NCI-H2081 treated with DMSO at 0.1 percent for 48 hours (cell line): ENCODE measurements at regions not wholly inside any gene's neighbourhood (a gene's known extent, or its start where the extent isn't known, plus 50 kb on each side); places are given as distances from the start of the nearest gene placed in this dataset.

Experiments
- DNase-seq: peaks from one replicate; lab custom pipeline; 2025; lab: John Stamatoyannopoulos, UW

DNA sequence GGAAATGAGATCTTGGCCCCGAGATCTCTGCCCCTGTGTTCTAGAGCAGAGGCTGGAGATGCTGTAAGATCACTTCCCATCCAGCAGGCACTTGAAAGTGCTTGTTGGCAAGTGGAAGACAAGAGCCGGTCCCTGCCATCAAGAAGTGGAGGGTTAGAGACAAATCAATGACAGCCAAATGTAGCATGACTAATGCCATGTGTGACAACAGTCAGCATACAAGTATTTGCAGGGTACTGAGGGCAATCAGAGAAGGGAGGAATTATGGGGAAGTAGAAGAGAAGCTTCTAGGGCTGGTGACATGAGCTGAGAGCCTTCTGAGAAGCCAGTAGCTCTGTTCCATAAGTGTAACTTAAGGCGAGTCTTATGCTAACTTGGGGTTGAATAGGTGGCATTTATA is 58.6 kb downstream of the TMEM17 start:
- DNase-seq, result no peak

GRCh38 chr2:62446491-62446890 is 59.5 kb downstream of the TMEM17 start:
- DNase-seq, result no peak

GRCh38 chr2:62443886-62444285 is 62.1 kb downstream of the TMEM17 start:
- no peak for DNase-seq

DNA sequence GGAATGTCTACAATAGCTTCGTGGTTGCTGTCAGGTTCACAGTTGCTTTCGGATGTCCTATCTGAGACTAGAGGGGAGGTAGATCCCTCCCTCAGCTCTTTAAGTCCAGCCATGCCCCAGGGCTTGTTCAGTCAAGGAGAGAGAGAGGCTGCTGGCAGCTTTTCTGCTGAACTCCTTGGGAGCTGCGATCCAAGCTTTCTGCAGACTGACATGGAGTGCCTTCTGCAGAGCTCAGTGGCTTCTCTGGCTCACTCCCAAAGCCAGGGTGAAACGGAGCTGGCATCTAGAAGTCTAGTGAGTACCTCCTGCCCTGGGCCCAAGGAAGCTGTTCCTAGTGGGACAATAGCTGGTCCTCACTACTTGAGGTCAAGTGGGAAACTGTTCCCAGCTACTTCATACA is 62.5 kb downstream of the TMEM17 start:
- no peak for DNase-seq

DNA sequence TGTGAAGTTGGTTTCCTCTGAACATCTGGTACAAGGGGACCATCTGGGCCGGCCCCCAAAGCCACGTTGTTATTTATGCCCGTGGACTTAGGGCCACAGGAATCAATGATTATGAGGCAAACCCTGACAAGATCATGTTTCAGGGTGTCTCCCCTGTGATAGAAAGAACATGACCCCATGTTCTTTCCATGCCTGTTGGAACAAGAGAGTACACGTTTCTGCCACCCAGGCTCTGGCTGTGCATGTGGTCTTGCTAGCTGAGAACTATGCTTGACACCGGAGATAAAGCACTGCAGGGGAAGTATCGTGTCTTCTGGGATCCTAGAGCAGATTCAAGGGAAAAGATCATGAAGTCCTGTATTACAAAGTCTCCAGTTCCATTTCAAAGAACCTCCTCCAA is 64.2 kb downstream of the TMEM17 start:
- DNase-seq, result no peak

- DNase-seq, result no peak
Measured at GRCh38 chr2:62441421-62441820, 64.6 kb downstream of the TMEM17 start.

DNA sequence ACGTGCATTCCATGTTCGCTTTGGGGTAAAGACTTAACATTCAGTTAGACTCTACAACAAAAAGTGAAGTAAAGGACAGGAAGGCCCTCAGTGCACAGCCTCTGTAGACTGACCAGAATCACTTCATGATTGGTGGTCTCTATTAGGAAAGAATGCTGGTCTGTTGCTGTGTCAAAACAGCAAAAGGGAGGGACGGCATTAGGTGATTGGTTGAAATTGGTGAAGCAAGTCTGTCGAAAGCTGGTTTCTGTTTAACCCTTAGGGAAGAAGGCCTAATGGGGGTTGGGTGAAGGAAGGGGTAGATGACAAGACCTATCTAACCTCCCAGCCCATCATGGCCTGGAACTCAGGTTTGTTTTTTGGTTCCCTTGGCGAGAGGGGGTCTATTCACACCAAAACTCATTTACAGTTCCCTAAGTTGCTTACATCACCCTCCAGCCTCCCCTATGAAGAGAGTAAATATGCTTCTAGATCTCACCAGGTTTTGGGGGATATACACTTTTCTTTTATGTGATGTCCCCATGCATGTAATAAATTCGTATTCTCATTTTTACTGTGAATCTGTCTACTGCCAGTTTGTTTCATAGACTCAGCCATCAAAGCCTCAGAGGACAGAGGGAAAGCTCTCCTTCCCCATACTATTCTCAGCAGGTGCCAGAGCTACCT is 65.6 kb downstream of the TMEM17 start:
- no peak for DNase-seq

DNA sequence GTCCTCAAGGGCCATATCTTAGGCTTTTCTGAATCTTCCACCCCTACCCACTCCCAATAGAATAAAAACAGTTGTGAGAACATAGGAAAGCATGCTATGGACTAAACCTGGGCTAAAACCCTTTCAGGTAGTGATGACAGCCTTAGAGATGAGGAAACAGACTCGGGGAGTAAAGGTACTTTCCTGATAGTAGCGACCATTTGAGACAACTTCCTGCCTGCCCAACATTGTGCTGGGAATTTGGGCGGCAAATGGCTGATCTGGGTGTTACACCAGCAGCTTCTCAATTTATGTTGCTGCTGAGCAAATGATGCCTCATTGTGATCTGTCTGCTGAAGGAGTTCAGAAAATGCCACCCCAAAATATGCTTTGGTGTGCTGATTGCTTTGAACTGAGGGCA is 66.6 kb downstream of the TMEM17 start:
- DNase-seq, result no peak

GRCh38 chr2:62437785-62438184 is 68.2 kb downstream of the TMEM17 start:
- DNase-seq, result no peak

DNA sequence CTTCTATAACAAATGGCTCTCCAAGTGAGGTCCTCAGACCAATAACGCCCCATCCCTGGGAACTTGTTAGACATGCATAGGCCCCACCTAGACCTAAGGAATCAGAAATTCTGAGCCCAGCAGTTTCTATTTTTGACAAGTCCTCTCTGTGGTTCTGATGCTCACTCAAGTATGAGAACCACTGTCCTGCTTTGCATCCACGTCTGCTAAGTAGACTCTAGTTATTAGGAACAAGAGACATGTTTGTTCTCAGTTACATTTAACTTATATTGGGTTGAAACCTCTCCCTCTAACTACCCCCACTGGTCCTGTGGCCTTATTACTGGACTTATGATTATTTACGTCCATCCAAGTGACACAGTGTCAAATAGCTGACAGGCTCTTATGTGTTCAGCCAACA is 70.3 kb downstream of the TMEM17 start:
- DNase-seq, result no peak

GRCh38 chr2:62432407-62432806 is 73.6 kb downstream of the TMEM17 start:
- no peak for DNase-seq

DNA sequence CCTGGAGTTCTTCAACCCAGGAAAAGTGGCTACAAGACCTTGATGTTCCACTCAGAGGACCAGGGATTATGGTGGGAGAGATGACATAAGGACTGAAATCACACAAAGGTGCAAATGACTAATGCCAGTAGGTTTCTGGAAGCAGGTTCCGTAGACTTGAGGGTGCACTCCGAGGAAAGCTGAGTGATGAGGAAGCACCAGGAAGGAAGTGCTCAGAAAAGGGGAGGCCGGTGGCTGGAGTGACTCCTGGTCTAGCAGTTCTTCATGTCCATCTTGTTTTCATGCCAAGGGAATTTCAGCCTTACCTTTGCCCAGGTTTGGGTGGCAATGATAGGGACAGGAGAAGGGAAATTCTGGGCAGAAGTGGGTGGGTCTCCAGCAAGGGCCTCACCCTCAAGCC is 74.5 kb downstream of the TMEM17 start:
- no peak for DNase-seq

GRCh38 chr2:62430146-62430545 is 75.8 kb downstream of the TMEM17 start:
- no peak for DNase-seq

DNA sequence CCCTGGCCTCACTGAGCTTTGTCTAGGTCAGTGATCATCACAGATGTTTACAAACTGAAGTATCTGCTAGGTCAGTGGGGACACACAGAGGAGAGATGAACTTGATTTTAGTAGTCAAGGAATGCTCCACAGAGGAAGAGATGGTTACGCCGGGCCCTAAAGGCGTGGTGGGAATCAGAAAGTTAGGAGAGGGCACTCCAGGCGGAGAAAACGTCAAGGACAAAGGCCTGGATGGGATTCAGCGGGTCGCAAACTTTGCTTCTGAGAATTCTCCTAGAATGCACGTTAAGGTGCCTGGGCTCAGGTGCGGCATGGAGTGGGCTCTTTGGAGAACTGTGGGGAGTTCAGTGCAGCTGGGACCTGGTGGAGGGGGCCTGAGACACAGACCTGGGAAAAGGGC is 78.8 kb downstream of the TMEM17 start:
- no peak for DNase-seq

DNA sequence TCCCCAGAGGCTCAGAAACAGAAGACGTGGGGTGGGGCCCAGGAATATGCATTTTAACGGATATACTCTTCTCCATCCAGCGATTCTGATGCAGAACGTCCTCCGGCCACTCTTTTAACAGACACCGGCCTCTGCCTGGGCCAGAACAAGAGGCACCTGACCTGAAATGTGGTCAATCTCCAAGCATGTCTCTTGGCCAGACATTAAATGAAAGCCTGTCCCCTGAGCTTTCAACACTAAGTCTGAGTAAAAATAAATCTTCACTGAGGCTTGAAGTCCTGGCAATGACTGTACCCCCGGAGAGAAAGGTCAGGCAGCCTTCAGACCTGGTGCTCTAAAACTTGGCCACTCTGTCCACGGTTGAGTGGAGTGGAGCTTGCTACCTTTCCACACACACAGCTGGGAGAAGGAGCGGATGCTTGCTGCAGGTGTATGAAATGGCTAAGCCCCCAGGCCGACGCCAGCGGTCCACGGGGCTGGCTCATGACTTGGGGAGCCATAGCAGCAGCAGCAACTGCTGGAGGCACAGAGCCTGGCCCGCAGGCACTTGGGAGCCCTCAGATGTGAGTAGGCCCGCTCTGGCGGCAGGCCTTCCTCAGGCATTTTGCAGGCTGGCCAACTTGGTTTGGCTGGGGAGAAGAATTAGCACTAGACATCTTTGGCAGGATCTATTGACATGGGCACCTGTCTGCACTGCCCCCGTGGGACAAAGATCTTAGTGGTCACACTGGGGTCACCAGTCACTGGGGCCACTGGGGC is 79.7 kb downstream of the TMEM17 start:
- DNase-seq, result no peak

GRCh38 chr2:62425684-62426083 is 80.3 kb downstream of the TMEM17 start:
- no peak for DNase-seq

DNA sequence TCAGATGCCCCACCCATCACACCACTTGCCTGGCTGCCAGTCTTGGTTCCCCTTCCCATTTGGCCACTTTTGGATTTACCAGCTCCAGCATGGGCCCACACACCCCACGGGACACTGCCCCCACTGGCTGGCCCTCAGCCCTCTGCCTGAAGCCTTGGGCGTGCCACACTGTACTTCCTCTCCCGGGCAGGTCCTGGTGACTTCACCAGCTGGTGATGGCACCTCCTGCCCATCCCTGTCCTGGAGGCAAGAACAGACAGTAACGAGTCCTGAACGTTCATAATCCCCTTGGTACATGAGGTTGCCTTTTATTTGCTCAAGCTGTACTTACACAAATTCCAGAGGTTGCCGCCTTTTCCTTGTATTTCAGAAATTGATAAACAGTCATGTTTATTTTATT is 81.1 kb downstream of the TMEM17 start:
- DNase-seq, result no peak

GRCh38 chr2:62423883-62424458 is 82.0 kb downstream of the TMEM17 start:
- DNase-seq, result no peak

DNA sequence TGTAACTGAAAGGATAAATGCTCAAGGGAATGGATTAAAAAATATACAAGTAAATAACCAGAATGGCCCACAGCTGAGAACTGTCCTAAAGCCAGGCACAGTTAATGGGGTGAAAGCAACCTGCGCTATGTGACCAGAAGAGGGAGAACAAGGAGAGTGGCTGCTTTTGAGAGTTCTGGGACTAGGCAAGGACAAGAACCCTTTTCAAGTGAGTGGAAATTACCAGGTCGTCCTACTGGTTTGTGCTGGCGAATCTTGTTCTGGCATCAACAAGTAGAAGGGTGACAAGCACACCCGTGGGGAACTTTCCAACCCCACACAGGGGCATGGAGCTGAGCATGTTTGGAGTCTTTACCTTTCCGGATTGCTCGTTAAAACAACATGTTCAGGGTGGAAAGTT is 82.8 kb downstream of the TMEM17 start:
- DNase-seq, result no peak

DNA sequence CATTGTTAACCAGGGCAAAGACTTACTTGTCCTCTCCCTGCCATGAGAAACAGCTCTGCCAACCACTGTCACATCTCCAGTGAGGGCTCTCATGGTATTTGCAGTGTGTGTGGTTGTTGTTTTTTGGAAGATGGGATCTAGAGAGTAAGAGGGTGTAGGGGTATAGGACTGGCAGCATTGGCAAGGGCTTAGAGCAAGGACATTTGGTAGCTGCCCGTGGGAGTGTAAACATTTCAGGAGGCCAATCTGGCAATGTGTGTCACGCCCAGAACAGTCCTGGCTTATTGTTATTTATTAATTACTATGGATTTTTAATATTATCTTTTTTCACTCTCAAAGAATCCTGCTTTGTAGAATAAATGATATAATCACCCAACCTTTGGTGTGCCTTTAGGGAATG is 90.5 kb downstream of the TMEM17 start:
- no peak for DNase-seq

DNA sequence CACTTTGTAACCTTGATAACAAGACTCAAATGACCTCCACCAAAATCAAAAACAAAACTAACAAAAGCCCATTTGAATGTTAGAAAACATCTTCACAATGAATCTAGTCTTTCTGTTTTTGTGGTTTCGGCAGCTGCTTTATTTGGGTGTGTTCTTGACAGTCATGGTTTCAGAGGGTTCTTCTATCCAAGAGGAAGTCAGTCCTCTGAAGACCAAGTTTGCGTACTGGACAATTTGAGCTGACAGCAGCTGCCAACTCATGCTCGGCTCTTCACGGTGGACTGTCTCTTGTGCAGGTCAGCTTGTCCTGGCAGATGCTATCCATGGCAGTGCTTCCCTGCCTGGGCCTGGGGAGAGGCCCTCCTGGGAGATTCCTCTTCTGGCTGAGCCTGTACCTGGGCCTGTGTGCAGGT is 91.0 kb downstream of the TMEM17 start:
- no peak for DNase-seq

DNA sequence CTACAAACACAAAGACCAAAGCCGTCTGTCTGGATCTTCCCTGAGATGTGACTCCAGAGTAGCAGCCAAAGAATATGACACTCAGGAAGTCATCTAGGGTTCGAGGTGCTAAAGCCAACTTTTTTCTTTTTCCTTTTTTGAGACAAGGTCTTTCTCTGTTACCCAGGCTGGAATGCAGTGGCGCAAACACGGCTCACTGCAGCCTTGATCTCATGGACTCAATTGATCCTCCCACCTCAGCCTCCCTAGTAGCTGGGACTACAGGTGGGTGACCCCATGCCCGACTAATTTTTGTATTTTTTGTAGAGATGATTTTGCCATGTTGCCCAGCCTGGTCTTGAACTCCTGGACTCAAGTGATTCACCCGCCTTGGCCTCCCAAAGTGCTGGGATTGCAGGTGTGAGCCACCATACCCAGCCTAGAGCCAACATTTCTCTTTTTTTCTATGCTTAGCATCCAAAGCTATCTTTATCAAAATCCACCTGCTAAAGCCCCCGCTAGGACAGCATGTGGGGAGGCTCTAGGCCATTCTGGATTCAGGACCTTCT is 92.8 kb downstream of the TMEM17 start:
- no peak for DNase-seq

- no peak for DNase-seq
Measured at GRCh38 chr2:62412347-62412742, 93.7 kb downstream of the TMEM17 start.
